HG02588 (cell line): ENCODE measurements at regions not wholly inside any gene's neighbourhood (a gene's known extent, or its start where the extent isn't known, plus 50 kb on each side); places are given as distances from the start of the nearest gene placed in this dataset.

Source experiments
- ATAC-seq: cut with Tn5 transposase; IDR thresholded peaks from one replicate; pipeline ENCODE4 v1.9.1; 2021; ENCODE audit warnings: mild to moderate bottlenecking, moderate library complexity; ENCODE audit not compliant: unreplicated experiment

- ATAC-seq, result no peak
Measured at GRCh38 chr14:98949481-98950135, 322.4 kb downstream of the BCL11B start.

DNA sequence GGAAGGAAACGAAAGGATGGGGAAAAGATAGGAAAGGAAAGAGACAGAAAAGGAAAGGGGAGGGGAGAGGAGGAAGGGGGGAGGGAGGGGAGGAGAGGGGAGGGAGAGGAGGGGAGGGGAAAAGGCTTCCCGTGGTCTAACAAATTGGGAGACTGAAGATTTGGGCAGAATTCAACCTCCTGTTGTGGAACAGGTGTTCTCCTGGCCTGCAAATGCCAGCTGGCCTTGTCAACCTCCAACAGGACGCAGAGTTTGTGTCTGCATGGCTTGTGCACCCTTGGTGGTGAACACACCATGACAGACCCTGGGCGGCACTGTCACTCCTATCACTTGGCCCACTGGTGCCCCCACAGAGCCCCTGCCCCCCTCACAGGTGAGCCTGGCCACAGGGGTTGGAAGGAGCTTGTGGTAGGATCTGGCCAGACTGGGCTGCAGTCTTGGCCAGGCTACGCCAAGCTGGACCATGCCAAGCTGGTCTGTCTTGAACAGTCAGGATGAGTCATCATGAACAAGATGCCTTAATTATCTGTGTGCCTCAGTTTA is 321.6 kb downstream of the BCL11B start:
- no peak for ATAC-seq

DNA sequence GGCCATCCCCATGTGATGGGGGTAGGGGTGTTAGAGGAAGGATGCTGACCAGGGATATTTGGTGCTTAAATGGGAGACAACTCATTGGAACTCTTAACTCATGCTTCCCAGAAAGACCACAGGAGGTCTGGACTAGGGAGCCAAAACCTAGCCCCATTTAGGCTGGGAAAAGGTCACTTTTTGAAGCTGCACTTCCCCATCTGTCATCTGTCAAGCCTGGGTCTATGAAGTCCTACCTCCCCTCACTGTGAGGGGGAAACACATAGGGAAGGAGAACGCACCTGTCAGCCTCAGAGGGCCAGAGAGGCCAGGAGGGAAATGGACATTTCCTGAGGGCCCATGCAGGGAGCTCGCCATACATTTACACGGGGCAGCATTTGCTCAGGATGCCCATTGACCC is 321.0 kb downstream of the BCL11B start:
- ATAC-seq, result no peak

DNA sequence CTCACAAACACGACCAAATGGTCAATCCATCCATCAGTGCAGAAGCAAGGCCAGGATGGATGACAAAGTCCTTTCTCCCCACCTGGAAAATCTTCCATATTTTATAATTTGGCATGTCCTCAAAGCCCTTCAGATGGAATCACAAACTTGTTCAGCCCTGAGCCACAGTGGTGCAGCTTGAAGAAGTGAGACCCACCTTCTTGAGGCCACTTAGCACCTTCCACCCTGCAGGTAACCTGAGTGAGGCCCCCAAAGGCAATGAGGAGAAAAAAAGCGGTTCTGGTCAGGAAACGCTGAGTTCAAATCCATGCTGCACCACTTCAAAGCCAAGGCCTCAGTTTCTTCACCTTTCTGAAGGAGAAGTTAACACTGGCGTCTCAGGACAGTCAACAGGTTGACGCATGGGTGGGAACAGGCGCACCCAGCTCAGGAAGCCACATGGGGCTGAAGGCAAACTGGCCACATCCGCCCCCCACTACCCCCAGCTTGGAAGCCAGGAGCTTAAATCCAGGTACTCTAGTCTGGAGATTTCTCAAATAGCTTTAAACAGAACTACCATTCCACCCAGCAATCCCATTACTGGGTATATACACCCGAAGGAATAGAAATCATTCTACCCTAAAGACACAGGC is 320.4 kb downstream of the BCL11B start:
- no peak for ATAC-seq

DNA sequence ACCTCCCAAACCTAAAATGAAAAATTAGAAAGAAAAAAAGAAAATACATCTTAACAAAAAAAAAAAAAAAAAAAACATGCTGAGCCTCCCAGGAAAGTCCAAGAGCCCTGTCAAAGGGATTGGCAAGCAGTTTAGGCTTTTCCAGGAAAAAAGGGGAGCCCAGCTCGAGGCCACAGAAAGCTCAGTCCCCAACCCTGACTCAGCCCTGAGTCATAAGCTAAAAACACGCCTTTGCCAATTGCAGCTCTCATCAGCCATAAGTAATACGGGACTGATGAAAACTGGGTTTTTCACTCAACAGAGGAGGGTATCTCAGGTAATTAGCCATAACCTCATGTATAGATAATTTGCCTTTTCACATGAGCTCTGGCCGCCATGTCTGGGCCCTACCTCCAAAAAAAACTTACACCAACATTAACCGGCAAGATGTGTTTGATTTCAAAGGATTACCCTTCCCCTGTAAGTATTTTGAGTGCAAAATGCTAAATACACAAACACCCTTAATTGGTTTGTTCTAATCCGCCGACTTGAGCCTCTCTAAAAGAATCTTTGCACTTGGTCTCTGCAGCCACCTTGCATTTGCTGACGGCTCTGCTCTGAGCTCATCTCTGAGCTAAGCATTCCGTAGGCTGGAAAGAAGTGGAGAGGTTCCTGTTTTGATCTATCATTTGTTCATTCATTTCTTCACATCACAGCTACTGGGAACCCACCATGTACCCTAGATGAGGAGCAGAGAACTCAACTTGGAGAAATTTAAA is 319.2 kb downstream of the BCL11B start:
- ATAC-seq, result no peak

- no peak for ATAC-seq
Measured at GRCh38 chr14:98953551-98954348, 318.2 kb downstream of the BCL11B start.

DNA sequence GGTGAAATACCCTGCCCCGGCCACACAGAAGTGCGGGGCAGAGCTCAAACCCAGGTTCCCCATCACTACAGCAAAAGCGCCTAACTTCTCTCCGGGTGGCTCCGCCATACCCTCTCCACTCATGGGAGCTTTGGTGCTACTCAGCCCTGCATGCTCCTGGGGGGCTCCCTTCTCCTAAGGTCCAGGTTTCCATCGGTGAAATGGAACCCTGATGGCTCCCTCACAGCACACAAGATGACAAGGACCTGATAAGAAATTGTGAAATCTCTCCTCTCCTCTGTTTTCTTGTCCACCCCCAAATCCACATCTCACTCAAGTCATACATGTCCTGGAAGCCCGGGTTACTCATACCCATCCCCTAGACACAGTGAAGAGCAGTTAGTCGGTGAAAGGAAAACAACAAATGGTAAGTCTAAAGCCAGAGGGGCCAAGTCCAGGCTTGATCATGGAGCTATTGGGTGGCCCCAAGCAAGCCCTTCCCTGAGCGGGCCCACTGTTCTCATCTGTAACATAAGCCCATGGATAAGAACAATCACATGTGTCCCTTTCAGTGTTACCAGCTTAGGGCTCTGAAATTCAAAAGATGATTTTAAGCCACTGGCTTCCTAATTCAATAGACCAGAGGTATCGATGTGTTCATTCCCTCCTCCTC is 317.5 kb downstream of the BCL11B start:
- no peak for ATAC-seq

DNA sequence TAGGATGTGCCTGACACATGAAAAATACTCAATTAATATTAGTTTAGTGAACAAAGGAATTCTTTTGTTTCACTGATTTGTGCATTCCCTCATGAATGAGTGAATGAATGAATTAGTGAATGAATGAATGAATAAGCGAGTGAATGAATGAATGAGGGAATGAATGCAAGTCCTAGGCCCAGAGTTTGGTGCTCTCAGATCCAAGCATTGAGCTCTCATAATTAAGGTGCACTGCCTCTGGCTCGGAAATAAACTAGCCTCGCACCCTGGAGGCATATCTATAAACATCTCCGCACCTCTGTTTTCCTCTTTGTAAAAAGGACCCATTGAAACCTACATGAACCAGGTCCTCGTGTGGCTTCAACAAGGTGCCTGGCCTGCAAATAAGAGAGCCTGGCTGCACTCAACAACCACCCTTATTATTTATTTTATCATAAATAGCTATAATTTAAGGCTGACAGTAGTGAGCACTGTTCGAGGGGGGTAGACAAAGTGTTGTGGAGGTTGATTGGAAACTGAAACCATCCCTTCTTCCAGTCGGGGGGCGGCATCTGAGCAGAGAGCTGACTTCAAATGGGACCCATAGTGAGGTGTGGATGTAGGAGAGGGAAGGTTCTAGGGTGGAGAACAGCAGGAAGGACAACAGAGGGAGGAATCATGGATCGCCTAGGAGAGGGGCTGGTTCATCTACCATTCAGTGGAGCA is 316.8 kb downstream of the BCL11B start:
- no peak for ATAC-seq

DNA sequence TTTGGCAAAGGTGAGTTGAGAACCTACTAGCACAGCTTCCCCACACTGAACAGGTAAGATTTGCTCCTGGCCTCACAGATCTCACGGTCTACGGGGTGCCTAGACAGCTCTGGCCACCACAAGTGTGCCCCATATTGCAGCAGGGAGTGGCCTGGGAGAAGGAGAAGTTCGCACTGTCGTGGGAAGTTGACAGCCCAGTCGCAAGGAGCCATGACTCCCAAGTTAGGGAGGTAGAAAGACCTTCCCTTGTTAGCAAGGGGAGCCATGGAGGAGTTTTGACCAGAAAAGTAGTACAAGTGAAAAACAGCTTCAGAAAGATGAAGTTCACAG is 316.3 kb downstream of the BCL11B start:
- ATAC-seq, result no peak

DNA sequence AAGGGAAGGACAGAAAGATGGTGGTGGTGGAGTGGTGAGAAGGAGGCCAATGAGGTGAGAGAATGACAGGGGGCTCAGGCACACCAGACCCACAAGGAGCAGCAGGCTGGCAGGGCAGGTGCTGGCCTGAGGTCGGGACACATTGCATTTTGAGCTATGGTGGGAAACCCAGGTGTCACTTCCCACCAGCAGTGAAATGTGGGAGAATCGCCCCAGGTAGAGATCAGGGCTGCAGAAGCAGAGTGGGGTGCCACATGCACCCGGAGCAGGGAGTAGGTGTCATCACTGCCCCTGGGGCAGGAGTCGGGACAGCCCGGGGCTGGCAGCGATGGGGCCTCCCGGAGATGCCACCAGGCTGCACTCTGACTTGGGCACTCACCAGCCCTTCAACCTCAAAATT is 315.8 kb downstream of the BCL11B start:
- no peak for ATAC-seq

GRCh38 chr14:98956661-98957060 is 315.3 kb downstream of the BCL11B start:
- ATAC-seq, result no peak

- ATAC-seq, result no peak
Measured at GRCh38 chr14:98957211-98958047, 314.6 kb downstream of the BCL11B start.

DNA sequence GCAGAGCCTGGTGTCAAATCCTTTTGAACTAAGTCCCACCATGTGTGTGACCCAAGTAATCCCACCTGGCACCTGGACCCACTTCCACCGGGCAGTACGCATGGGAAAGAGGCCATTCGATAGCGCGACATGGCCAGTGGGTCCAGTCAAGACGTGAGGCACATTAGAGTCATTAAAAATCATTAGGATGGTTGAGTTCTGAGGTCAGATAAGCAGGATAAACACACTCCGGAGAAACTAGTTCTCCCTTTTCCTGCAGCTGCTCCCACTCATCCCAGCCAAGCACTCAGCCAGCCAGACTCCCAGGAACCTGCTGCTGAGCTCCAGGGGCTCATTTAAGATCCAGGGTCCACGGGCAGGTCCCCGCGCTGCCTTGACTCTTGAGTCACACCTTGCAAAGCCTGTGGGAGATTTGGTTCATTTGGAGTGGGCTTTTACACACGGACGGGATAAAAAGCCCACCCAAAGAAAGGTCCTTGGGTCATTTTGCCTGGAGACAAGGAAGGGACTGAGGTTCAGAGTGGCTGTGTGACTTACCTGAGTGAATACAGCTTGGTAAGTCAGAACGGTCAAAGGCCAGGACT is 313.9 kb downstream of the BCL11B start:
- no peak for ATAC-seq

- ATAC-seq, result no peak
Measured at GRCh38 chr14:98958632-98959031, 313.4 kb downstream of the BCL11B start.

DNA sequence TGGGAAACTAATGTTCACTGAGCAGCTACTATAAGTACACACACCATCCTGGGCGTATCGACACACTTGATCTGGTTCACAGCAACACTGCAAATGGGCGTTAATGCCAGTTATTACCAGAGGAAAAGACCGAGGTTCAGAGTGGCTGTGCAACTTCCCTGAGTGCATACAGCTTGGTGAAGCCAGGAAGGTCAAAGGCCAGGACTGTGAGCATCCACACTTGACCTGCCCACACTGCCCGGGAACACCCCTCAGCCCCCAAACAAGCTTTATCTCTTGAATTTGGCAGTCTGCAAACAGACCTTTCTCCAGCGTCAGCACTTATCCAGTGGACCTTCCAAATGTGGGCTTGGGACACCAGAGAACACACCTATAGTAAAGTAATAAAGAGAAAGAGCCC is 312.6 kb downstream of the BCL11B start:
- no peak for ATAC-seq

- ATAC-seq, result no peak
Measured at GRCh38 chr14:98959958-98960616, 311.9 kb downstream of the BCL11B start.

- ATAC-seq, result no peak
Measured at GRCh38 chr14:98960617-98961013, 311.4 kb downstream of the BCL11B start.

GRCh38 chr14:98961191-98961590 is 310.8 kb downstream of the BCL11B start:
- ATAC-seq, result no peak
